Glutamatergic neuron (in vitro differentiated cells): ENCODE measurements at regions not wholly inside any gene's neighbourhood (a gene's known extent, or its start where the extent isn't known, plus 50 kb on each side); places are given as distances from the start of the nearest gene placed in this dataset.

ENCODE experiments used
- DNase-seq: peaks from one replicate; pipeline ENCODE4 v3.0.0; 2022
- H3K27ac Mint-ChIP-seq: one replicate; pipeline ENCODE4 v1.8.0; 2020; ENCODE audit warnings: mild to moderate bottlenecking, mixed read lengths, inconsistent platforms; ENCODE audit not compliant: unreplicated experiment
- H3K27me3 Mint-ChIP-seq: one replicate; pipeline ENCODE4 v1.8.0; 2020; ENCODE audit warnings: mild to moderate bottlenecking, moderate library complexity, mixed read lengths, inconsistent platforms; ENCODE audit not compliant: unreplicated experiment
- H3K36me3 Mint-ChIP-seq: one replicate; pipeline ENCODE4 v1.8.0; 2020; ENCODE audit warnings: mild to moderate bottlenecking, mixed read lengths, inconsistent platforms; ENCODE audit not compliant: unreplicated experiment
- H3K4me1 Mint-ChIP-seq: one replicate; pipeline ENCODE4 v1.8.0; 2020; ENCODE audit warnings: mild to moderate bottlenecking, low read depth, mixed read lengths, inconsistent platforms; ENCODE audit not compliant: unreplicated experiment
- H3K4me3 Mint-ChIP-seq: one replicate; pipeline ENCODE4 v1.8.0; 2020; ENCODE audit warnings: mild to moderate bottlenecking, mixed read lengths, inconsistent platforms; ENCODE audit not compliant: unreplicated experiment
- H3K9me3 Mint-ChIP-seq: one replicate; pipeline ENCODE4 v1.8.0; 2020; ENCODE audit warnings: mild to moderate bottlenecking, moderate library complexity, mixed read lengths, inconsistent platforms; ENCODE audit not compliant: unreplicated experiment
- CTCF ChIP-seq: fragments of 200-600 bp; sonication (generic); IDR thresholded peaks from one replicate; pipeline ENCODE4 v1.5.0; 2021; ENCODE audit not compliant: partially characterized antibody, unreplicated experiment

- H3K27me3 Mint-ChIP-seq: peaks cover 2% of the 10 kb centered on the region
- H3K4me3 Mint-ChIP-seq: no peak overlapping the region
- H3K27ac Mint-ChIP-seq: no peak overlapping the region
- peaks cover 2% of the 10 kb centered on the region for H3K9me3 Mint-ChIP-seq
- no peak for DNase-seq
- no peak for TF ChIP-seq CTCF
- H3K36me3 Mint-ChIP-seq: no peaks in the 10 kb centered on the region
- H3K4me1 Mint-ChIP-seq: peaks cover 4% of the 10 kb centered on the region
These were observed 86.8 kb upstream of the CHORDC1 start for GRCh38 chr11:90309693-90310092.

GRCh38 chr11:90294526-90294925, 71.7 kb upstream of the CHORDC1 start:
- DNase-seq: no peak
- Mint-ChIP-seq H3K36me3 (no peaks in the 10 kb centered on the region), H3K27me3 (no peaks in the 10 kb centered on the region), H3K4me3 (no peak overlapping the region), H3K4me1 (no peaks in the 10 kb centered on the region), H3K27ac (no peak overlapping the region), H3K9me3 (no peaks in the 10 kb centered on the region)
- TF ChIP-seq CTCF: no peak

GRCh38 chr11:90294091-90294490, 71.2 kb upstream of the CHORDC1 start:
- no peak for TF ChIP-seq CTCF
- Mint-ChIP-seq H3K36me3 (no peaks in the 10 kb centered on the region), H3K4me1 (no peaks in the 10 kb centered on the region), H3K9me3 (no peaks in the 10 kb centered on the region), H3K27ac (no peak overlapping the region), H3K27me3 (no peaks in the 10 kb centered on the region), H3K4me3 (no peak overlapping the region)
- no peak for DNase-seq

- Mint-ChIP-seq H3K27ac (peak overlapping the region; percentile 7), H3K9me3 (no peaks in the 10 kb centered on the region), H3K4me3 (no peak overlapping the region), H3K36me3 (no peaks in the 10 kb centered on the region), H3K27me3 (no peaks in the 10 kb centered on the region), H3K4me1 (no peaks in the 10 kb centered on the region)
- DNase-seq: no peak
- peak; percentile 65 for TF ChIP-seq CTCF
These were observed 65.5 kb upstream of the CHORDC1 start for GRCh38 chr11:90288212-90288821.

- H3K27ac Mint-ChIP-seq: no peak overlapping the region
- no peak for TF ChIP-seq CTCF
- no peaks in the 10 kb centered on the region for H3K9me3 Mint-ChIP-seq
- no peaks in the 10 kb centered on the region for H3K27me3 Mint-ChIP-seq
- DNase-seq: no peak
- H3K36me3 Mint-ChIP-seq: no peaks in the 10 kb centered on the region
- no peak overlapping the region for H3K4me3 Mint-ChIP-seq
- no peaks in the 10 kb centered on the region for H3K4me1 Mint-ChIP-seq
These were observed 63.8 kb upstream of the CHORDC1 start for GRCh38 chr11:90286640-90287039.
